ENCODE measurements at regions not wholly inside any gene's neighbourhood (a gene's known extent, or its start where the extent isn't known, plus 50 kb on each side); places are given as distances from the start of the nearest gene placed in this dataset.

DNA sequence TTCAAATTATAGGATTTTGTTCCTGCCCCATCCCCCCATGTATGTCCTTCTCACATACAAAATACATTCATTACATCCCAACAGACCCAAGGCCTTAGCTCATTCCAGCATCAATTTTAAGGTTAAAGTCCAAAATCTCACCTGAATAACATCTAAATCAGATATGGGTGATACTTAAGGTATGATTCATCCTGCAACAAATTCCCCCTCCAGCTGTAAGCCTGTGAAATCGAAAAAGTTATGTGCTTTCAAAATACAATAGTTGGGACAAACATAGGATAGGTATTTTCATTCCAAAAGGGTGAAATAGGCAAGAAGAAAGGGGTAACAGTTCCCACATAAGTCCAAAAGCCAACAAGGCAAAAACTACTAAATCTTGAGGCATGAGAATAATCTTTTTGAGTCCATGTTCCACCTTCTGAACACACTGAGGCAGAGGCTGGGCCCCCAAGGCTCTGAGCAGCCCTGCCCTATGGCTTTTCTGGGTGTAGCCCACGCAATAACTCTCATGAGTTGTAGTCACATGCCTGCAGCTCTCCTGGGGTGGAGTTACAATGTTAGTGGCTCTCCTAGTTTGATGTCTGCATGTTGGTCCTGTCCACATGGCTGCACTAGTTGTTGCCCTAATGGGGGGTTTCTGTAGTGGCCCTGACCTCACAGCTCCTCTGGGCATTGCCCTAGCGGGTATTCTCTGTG lies 243.9 kb upstream of the SMARCA2 start:
- no peak overlapping the region for H3K4me3 ChIP-seq (replicated peaks; ENCODE audit: low read depth, low read length)
- no peak for DNase-seq (ENCODE audit: low read depth)
- TF ChIP-seq, protein P1, sequence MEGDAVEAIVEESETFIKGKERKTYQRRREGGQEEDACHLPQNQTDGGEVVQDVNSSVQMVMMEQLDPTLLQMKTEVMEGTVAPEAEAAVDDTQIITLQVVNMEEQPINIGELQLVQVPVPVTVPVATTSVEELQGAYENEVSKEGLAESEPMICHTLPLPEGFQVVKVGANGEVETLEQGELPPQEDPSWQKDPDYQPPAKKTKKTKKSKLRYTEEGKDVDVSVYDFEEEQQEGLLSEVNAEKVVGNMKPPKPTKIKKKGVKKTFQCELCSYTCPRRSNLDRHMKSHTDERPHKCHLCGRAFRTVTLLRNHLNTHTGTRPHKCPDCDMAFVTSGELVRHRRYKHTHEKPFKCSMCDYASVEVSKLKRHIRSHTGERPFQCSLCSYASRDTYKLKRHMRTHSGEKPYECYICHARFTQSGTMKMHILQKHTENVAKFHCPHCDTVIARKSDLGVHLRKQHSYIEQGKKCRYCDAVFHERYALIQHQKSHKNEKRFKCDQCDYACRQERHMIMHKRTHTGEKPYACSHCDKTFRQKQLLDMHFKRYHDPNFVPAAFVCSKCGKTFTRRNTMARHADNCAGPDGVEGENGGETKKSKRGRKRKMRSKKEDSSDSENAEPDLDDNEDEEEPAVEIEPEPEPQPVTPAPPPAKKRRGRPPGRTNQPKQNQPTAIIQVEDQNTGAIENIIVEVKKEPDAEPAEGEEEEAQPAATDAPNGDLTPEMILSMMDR (IDR thresholded peaks at IDR 0.05; ENCODE audit: low read length, missing control alignments): no peak

- no peak overlapping the region for H3K4me3 ChIP-seq (replicated peaks; ENCODE audit: low read depth, low read length)
- DNase-seq (ENCODE audit: low read depth): no peak
- TF ChIP-seq, protein P1 (IDR thresholded peaks at IDR 0.05; ENCODE audit: low read length, missing control alignments): no peak
These were observed 239.9 kb upstream of the SMARCA2 start for GRCh38 chr9:1775230-1775629.

- no peak for DNase-seq (ENCODE audit: low read depth)
- TF ChIP-seq, protein P1 (IDR thresholded peaks at IDR 0.05; ENCODE audit: low read length, missing control alignments): no peak
- H3K4me3 ChIP-seq (replicated peaks; ENCODE audit: low read depth, low read length): no peak overlapping the region
These were observed 238.5 kb upstream of the SMARCA2 start for GRCh38 chr9:1776668-1777067.

DNA sequence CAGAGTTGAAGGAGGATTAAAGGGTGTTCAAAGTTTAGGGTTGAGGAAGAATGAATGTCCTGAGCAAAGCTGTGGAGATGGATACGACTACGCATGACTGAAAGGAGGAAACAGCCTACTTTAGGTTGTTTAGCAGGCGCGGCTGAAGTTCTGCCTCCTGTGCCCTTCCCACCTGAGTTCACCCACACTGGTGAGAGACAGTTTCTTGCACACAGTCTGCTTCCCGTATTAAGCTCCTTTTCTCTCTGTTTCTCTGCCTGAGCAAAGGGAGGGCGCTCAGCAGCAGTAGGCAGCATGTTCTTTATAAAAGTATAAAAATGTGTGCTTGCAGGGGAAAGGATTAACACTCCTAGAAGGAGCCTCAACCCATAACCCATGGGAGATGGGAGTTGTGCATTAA lies 224.0 kb upstream of the SMARCA2 start:
- no peak overlapping the region for H3K4me3 ChIP-seq (replicated peaks; ENCODE audit: low read depth, low read length)
- TF ChIP-seq, protein P1 (IDR thresholded peaks at IDR 0.05; ENCODE audit: low read length, missing control alignments): no peak
- no peak for DNase-seq (ENCODE audit: low read depth)

- no peak overlapping the region for H3K4me3 ChIP-seq (replicated peaks; ENCODE audit: low read depth, low read length)
- no peak for DNase-seq (ENCODE audit: low read depth)
- TF ChIP-seq, protein P1 (IDR thresholded peaks at IDR 0.05; ENCODE audit: low read length, missing control alignments): no peak
These were observed 220.4 kb upstream of the SMARCA2 start for GRCh38 chr9:1794547-1795270.

- no peak for DNase-seq (ENCODE audit: low read depth)
- no peak overlapping the region for H3K4me3 ChIP-seq (replicated peaks; ENCODE audit: low read depth, low read length)
- TF ChIP-seq, protein P1 (IDR thresholded peaks at IDR 0.05; ENCODE audit: low read length, missing control alignments): no peak
These were observed 210.8 kb upstream of the SMARCA2 start for GRCh38 chr9:1804128-1804865.

Measured in fibroblast of pulmonary artery (primary cell).